Activated CD4-positive, alpha-beta T cell treated with anti-CD3 and anti-CD28 coated beads, Interleukin-2, amount 50 U/mL, for 24 hours (primary cell): ENCODE measurements at regions not wholly inside any gene's neighbourhood (a gene's known extent, or its start where the extent isn't known, plus 50 kb on each side); places are given as distances from the start of the nearest gene placed in this dataset.
"Not testable (repeated sequence)": the region's sequence is repeated elsewhere in the genome, so short reads cannot be mapped to it uniquely, and the experiment has no call there.

Experiments
- DNase-seq, 2 donors: peaks; one replicate each; pipeline ENCODE4 v3.0.0-alpha.2; 2020; ENCODE audit warnings: low read depth in 1 of 2, low spot score in 1 of 2

DNA sequence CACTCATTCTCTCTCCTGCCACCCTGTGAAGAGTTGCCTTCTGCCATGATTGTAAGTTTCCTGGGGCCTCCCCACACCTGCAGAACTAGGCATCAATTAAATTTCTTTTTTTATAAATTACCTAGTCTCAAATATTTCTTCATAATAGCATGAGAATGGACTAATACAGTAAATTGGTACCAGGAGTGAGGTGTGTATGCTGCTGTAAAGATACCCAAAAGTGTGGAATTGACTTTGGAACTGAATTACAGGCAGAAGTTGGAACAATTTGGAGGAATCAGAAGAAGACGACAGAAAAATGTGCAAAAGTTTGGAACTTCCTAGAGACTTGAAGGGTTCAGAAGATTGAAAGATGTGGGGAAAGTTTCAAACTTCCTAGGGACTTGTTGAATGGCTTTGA, 308.1 kb upstream of the TMPRSS15 start:
- DNase-seq: no peak

DNA sequence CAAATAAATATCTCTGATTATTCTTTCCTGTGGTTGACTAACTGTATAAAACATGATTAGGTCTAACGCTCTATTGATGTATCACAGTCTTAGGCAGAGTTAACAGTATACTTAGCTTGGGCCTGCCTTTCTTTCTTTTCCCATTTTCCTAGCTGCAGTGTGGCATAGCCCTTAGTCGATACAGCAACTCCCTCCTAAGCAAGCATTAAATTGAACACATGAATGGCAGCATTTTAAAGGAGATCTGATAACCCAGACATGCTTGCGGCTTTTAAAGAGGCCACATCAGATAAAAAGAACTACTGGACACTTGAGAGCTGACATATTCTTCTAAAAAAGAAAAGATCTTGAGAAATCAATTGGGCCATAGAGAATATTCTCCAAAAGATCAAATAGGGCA, 312.0 kb upstream of the TMPRSS15 start:
- no peak for DNase-seq

DNA sequence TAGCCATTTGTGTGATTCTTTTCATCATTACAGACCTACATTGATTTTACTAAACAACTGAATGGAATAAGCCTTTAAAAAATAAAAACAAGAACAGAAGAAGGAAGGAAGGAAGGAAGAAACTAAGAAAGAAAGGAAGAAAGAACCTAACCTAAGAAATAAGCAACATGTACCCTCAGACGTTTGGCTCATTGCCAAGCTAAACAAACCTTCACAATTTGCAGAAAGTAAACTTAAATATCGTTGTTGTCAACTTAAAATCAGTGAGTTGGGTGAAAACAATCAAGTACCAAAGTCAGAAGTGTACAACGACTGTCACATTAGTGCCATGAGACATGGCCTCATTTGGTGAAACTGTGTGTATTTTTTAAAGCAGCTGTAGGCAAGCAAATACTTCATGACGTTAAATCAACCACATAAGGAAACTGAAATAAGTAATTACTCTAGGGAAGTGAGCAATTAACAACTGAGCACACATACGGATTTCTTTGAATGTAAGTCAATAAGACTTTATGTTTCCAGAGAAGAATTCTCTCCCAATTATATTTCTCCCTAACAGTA, 313.1 kb upstream of the TMPRSS15 start:
- no peak for DNase-seq

DNA sequence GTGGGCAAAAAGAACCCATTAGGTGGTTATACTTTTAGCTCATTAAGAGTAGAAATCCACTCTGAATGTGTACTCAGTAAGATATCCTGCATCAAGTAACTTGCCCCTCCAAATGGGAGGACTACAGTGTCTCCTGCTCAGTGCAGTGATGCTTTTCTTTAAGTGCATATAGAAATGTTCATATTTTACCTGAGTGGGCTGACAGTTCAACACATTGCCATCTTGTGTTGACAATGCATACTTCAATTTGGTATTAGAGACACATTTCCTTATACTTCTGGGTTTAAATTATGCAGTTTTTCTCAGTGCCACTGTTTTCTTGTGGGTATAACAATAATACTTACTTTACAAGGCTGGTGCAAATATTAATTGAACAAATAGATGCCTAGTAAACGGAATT, 318.6 kb upstream of the TMPRSS15 start:
- DNase-seq: no peak

DNA sequence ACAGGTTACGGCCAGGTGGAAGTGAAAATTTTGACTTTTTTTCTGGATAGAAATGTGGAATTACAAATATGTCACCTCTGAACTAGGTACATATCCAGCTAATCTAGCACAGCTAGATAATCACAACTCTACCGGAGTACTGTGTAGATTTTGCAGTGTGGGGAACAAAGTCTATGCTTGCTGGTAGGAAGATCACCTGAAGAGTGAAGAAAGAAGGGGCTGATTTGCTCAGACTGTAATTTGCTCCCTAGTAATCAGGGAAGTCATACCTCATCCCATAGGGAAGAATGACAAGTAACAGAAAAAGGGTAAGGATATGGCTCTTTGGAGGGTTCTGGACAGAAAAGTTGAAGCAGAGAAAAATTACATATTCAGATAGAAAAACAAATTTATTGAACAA, 319.6 kb upstream of the TMPRSS15 start:
- no peak for DNase-seq

DNA sequence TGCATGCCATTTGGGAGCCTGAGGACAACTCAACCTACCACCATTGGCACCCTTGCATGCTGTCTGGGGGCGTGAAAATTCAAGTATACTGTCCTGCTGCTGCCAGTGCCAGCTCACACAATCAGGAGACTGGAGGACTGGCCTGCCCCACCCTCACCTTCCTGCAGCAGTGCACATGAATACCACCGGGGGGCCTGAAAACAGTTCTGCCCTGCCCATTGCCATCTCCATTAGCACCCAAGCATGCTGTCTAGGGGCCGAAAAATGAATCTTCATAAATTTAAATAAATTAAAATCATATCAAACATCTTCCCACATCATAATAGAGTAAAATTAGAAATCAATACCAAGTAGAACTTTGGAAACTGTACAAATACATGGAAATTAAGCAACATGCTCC, 322.1 kb upstream of the TMPRSS15 start:
- no peak for DNase-seq

DNA sequence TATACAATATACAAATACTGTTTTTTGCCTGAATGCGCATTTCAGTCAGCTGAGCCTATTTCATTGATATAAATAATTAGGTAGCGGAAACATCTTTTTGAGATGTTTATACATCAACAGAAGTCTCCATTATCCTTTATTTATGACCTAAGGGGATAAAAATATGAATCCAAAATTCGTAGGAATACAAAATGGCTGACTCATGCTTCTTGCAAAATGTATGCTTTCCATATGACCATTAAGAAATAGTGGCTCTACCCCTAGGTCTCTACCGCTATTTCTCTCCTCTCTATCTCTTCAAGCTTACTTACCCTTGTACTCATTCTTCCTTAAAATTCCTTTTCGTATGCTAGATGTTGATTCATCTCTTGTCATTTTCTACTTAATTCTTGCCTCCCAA, 338.4 kb upstream of the TMPRSS15 start:
- DNase-seq: no peak

DNA sequence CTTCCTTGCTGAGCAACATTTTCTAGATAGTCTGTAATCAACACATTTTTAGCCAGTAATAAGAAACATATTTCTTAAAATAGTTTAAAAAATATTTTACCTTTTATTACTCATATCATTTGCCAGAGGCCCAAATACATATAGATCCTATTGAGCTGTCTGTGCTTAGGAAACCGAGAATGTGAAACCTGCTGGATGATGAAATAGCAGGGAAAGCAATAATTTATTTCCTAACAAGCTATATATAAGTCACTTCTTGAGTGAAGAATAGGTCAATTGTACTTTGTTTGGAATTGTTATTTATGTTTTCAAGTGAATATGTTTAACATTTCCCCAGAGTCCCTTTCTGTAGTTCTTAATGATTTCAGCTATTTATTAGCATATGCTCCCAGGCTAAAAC, 339.9 kb upstream of the TMPRSS15 start:
- DNase-seq: no peak

DNA sequence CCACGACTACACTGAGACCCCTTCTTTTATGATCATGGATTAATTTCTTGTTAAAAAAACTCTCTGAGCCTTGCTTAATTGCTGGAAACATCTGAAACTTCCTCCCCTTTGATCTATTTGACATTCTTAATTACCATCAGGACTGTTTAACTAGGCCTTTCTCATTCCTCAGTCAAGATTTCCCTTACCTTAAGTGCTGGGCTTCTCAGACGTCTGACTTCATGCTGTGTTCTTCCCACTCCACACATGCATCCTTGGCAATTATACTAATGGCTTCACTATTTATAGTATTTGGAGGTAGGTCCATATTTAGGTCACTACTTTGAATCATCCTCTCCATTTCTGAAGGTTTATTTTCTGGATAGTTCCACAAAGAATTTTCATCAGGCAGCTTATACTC, 341.3 kb upstream of the TMPRSS15 start:
- no peak for DNase-seq

DNA sequence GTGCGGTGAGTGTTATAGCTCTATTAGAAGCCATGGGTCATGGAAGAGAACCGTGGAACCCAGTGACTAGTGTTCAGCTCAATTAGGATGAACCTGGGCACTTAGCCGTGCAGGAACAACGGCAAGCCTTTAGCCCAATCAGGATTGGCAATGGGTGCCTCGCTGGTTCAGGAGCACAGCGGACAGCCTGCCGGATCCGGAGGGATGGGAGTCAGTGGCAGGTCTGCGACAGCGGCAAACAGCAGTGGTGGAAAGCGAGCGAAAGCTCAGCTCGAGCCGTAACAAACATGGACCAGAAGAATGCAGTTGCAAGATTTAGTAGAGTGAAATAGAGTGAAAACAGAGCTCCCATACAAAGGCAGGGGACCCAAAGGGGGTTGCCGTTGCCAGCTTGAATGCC, 349.3 kb upstream of the TMPRSS15 start:
- DNase-seq: not testable (repeated sequence)

DNA sequence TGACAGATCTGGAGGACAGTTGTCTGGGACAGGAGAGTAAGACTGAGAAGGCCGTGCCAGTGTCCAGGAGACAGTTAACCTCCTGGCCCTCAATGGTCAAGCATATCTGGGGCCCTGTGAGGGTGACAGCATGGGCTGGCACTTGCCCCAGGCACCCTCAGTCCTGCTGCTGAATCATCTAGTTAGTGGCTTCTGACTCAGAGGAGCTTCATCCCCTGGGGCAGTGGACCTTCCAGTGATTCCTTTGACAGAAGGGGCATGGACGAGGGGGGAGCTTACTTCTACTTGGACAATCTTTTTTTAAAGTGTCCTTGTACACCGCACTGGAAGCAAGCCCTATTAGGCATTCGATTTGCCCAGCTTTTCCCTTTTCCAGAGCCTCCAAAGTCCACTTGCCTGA, 352.7 kb upstream of the TMPRSS15 start:
- not testable (repeated sequence) for DNase-seq

DNA sequence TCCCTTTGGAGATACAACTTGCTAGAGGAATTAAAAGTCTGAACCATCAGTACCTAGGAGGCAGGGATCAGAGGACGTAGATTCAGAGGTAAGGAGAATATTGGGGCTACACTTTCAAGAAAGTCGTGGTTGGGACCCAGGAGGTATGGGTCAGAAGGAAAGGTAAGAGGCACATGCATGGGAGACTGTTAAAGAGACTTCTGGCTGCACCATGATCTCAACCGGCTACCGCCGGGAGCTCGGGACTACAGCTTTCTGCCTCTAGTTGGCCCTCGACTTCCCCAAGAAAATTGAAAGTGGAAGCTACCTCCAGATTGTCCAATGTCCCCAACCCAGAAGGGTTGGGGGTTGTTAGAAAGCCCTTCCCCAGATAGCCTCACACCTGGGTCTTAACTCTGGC, 355.7 kb upstream of the TMPRSS15 start:
- DNase-seq: no peak

DNA sequence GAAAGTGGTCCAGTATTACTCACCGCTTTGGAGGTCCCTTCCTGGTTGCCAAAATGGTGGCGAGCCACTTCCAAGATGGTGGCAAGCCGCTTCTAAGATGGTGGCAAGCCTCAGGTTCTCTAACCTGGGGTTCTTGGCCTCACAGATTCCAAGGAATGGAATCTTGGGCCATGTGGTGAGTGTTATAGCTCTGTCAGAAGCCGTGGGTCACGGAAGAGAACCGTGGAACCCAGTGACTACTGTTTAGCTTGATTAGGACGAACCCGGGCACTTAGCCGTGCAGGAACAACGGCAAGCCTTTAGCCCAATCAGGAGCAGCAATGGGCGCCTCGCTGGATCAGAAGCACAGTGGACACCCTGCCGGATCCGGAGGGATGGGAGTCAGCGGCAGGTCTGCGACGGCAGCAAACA, 356.2 kb upstream of the TMPRSS15 start:
- no peak for DNase-seq

DNA sequence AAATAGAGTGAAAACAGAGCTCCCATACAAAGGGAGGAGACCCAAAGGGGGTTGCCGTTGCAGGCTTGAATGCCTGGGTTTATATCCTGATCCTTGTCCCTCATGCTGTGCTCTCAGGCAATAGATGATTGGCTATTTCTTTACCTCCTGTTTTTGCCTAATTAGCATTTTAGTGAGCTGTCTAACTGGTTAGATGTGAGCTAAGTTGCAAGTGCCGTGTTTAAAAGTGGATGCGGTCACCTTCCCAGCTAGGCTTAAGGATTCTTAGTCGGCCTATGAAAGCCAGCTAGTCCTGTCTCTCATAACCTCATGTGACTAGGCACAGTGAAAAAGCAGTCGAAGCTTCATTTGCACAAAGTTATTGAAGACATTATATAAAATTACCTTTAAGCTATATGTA, 356.7 kb upstream of the TMPRSS15 start:
- DNase-seq: no peak

DNA sequence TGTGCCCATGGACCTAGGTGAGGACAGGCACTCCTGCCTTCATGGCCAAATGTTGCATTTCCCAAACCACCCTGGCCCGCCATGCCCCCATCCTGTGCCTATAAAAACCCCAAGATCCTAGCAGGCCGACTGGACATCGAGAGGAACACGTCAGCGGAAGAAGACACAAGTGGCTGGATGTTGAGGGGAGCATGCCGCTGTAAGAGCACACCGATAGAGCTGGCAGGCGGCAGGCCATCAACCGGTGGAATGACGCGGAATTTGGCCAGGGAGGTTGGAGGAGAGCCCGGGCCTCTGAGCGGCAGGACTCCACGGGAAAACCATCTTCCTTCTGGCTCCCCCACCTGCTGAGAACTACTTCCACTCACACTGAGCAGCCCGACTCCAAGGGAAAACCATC, 361.1 kb upstream of the TMPRSS15 start:
- DNase-seq: no peak

DNA sequence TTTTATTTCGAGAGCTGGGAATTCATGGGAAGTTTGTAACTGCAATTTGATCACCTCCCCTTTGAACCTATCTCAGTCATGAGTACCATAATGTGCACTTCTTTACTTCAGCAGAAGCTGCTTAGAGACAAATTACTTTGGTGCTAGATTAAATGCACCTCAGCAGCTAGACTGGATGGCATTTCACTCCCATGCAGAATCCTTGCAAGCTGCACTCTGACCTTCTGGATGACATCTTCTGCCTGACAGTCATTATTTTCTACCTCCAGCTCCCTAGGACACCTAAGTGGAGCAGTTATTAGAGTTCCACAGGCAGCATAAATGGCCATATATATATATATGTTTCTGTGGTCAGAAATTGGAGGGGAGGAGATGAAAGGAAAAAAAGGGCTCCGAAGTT, 366.0 kb upstream of the TMPRSS15 start:
- no peak for DNase-seq

DNA sequence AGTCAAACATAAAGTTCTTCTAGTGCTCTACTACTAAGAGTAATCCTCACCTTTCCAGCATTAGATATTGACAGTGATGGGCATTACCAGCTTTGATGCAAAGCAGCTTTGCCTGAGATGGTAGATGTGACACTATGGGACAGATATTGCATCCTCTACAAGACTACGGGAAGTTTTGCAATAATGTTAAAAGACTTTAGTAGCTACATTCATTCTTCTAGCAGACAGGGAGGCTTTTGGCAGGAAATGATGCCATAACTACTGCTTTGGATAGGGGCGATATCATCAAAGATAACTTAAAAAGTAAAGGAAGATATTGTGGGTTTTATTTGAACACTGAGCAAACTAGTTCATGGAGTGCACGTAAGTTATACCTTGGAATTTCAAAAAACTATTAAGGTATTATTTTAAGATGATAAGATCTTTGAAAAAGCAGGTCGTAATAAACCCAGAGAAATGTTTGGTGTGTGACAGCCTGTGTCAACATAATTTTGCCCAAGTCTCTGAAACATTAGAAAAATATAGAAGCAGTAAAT, 368.3 kb upstream of the TMPRSS15 start:
- DNase-seq: no peak

DNA sequence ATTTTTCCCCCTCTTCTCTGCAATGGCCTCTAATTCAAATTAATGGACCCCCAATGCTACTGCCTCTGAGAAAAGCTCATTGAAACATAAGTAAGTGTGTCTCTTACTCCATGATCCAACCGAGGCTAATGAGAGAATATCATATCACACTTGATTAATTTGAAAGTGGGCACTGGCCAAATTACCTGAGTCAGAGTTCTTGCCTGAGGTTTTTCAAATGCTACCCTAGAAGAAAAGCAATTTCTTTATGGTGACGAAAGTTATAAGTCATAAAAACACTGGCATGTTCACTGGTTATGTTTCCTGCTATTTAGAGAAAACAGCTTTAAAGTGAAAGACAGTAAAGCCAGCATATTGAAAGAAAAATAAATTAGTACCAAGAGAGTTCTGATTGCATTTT, 368.8 kb upstream of the TMPRSS15 start:
- DNase-seq: no peak

DNA sequence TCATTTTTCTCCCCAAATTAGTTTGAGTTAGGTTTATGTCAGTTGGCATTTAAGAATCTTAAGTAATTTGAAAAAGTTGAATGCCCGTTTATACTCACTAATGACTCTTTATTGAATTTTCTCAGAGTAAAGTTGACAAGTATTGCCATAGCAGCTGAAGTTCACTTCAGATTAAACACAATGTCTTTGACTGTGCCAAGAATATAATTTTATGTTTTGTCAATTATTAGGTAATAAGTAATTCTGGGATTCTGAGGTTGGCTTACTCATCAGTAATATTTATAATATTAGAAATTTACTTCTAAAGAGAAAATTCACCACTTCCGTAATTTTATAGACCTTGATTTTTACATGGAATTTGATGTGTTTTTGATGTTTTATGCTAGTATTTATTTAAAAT, 369.3 kb upstream of the TMPRSS15 start:
- no peak for DNase-seq

DNA sequence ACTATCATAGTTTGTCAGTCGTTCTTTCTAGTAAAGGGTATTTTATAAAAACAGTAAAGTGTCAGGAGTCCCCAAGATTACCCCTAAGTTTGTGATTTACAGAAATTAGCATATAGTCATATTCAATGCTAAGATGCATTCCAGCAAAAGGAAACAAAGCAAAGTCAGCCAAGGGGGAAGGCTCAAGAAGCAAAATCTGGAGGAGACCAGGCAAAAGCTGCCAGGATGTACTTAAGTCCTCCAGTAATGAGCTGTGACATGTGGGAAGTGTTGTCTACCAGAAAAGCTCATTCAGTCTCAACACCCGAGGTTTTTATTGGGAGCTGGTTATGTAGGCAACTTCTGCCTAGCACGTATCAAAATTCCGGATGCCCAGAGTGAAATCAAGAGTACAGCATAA, 373.4 kb upstream of the TMPRSS15 start:
- no peak for DNase-seq

DNA sequence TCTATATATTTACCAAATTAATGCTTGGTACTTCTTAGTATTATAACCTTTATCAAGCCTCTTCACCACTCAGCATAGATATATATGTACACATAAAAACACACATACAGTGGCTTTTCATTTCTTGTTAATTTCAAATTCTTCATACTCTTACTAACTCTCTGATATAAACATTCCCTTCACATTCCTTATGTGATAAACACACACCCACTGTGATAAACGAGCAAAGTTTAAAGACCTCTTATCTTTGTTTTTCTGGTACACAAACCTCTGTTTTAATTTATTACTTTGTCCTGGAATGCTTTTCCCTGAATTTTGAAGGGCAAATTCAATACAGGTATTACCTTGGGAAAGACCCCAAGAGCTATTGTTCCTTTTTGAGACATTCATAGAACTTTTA, 379.1 kb upstream of the TMPRSS15 start:
- DNase-seq: no peak

DNA sequence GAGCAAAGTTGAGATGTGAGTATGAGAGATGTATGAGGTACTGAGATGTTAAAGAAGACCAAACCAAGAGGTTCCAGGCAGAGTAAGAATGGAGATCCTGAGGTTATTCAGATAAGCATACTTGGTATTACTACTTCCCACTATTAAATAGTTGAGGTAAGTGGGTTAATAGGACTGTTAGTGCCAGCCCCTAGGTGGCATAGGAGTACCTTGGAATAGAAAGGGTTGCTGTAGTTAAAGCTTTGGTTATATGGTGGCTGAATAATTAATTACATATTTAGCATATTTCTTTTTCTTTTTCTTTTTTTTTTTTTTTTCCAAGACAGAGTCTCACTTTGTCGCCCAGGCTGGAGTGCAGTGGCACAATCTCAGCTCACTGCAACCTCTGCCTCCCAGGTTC, 397.9 kb upstream of the TMPRSS15 start:
- no peak for DNase-seq

DNA sequence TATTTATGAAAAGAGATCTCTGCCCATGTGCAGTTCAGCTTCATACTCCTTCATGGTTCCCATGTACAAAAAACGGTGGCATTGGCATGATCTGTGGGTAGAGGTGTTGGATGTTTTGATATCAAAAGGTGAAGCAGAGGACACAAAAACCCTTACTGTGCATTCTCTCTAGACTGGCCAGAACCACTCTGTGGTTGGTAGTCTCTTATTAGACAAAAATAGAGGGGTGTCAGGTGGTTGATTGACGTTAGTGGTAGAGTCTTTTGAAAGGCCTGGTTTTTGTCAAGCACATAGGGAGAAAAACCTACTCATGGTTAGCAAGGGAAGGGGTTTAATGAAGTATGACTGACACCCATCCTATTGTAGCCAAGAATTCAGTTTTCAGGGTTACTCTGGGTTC, 400.0 kb upstream of the TMPRSS15 start:
- DNase-seq: no peak

DNA sequence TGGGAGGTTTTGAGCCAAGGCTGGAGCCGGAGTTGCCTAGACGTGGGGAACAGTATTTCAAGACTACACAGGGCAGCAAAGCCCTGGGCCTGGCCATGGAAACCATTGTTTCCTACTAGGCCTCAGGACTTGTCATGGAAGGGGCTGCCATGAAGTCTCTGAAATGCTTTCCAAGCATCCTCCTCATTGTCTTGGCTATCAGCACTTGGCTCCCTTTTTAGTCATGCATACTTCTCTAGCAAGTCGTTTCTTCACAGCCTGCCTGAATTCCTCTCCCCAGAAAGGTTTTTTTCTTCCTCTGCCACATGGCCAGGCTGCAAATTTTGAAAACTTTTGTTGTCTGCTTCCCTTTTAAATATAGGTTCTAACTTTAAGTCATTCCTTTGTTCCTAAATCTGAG, 406.6 kb upstream of the TMPRSS15 start:
- no peak for DNase-seq
